Activated CD4-positive, alpha-beta T cell treated with anti-CD3 and anti-CD28 coated beads for 36 hours (primary cell): ENCODE measurements at regions not wholly inside any gene's neighbourhood (a gene's known extent, or its start where the extent isn't known, plus 50 kb on each side); places are given as distances from the start of the nearest gene placed in this dataset.
"Not testable (repeated sequence)": the region's sequence is repeated elsewhere in the genome, so short reads cannot be mapped to it uniquely, and the experiment has no call there.

Source experiments
- ATAC-seq: fragments of 200-7000 bp; cut with Tn5 transposase; one replicate; pipeline ENCODE4 v1.10.0; 2021; ENCODE audit warnings: mild to moderate bottlenecking, moderate library complexity
- CTCF ChIA-PET: fragments of 350-600 bp; sonication (Branson Sonifier 250); formaldehyde crosslinking; loops from one replicate; lab custom pipeline; 2021; ENCODE audit warnings: antibody characterized with exemption; lab: Charles Lee
- POLR2A ChIA-PET: fragments of 350-600 bp; sonication (Branson Sonifier 250); formaldehyde crosslinking; loops from one replicate; lab custom pipeline; 2021; ENCODE audit warnings: antibody characterized with exemption, inconsistent platforms; lab: Charles Lee
- DNase-seq: peaks from one replicate; pipeline ENCODE4 v3.0.0-alpha.2; 2020
- H3K27ac Mint-ChIP-seq: one replicate; pipeline ENCODE4 v1.8.0; 2021; ENCODE audit warnings: mixed read lengths
- H3K27me3 Mint-ChIP-seq: one replicate; pipeline ENCODE4 v1.8.0; 2021; ENCODE audit warnings: mixed read lengths
- H3K36me3 Mint-ChIP-seq: one replicate; pipeline ENCODE4 v1.8.0; 2021; ENCODE audit warnings: low read depth, mixed read lengths
- H3K4me1 Mint-ChIP-seq: one replicate; pipeline ENCODE4 v1.8.0; 2021; ENCODE audit warnings: mixed read lengths
- H3K4me3 Mint-ChIP-seq: one replicate; pipeline ENCODE4 v1.8.0; 2021; ENCODE audit warnings: mild to moderate bottlenecking, moderate library complexity, mixed read lengths
- H3K9me3 Mint-ChIP-seq: one replicate; pipeline ENCODE4 v1.8.0; 2021; ENCODE audit warnings: low read depth, mixed read lengths
- intact Hi-C, 2 experiments: fragments of 100-400 bp; cut with DNase I in 1 of 2; cut with micrococcal nuclease in 1 of 2; formaldehyde crosslinking; loops; one replicate each; pipeline versions ENCODE4 v1.14.2 to v1.15.1; 2022 to 2024; cut with DNase I, micrococcal nuclease

GRCh38 chr19:30244533-30244932 lies 127.7 kb upstream of the ZNF536 start:
- ATAC-seq, result no peak
- H3K4me1 Mint-ChIP-seq, result no peaks in the 10 kb centered on the region
- CTCF ChIA-PET, result no interaction called here
- H3K36me3 Mint-ChIP-seq, result no peaks in the 10 kb centered on the region
- POLR2A ChIA-PET, result no interaction called here
- no peak overlapping the region for H3K4me3 Mint-ChIP-seq
- no peaks in the 10 kb centered on the region for H3K9me3 Mint-ChIP-seq
- intact Hi-C loops, result no loop called here
- no peak for DNase-seq
- H3K27me3 Mint-ChIP-seq, result peaks cover 10% of the 10 kb centered on the region
- H3K27ac Mint-ChIP-seq, result no peak overlapping the region

- ATAC-seq (no peak), DNase-seq (no peak)
- Mint-ChIP-seq H3K4me1 (no peaks in the 10 kb centered on the region), H3K27ac (no peak overlapping the region), H3K36me3 (no peaks in the 10 kb centered on the region), H3K9me3 (no peaks in the 10 kb centered on the region), H3K4me3 (no peak overlapping the region), H3K27me3 (peaks cover 12% of the 10 kb centered on the region)
- ChIA-PET POLR2A (no interaction called here), CTCF (interaction anchor here (0.8 kb wide), 1 partner anchor 234 kb away, joined by 4 read pairs; no protein-coding TSS in a partner anchor)
- intact Hi-C loops, result no loop called here
These were observed 126.7 kb upstream of the ZNF536 start for GRCh38 chr19:30245401-30246039.

- H3K4me1 Mint-ChIP-seq, result no peaks in the 10 kb centered on the region
- ATAC-seq, result no peak
- ChIA-PET POLR2A (no interaction called here), CTCF (no interaction called here)
- H3K9me3 Mint-ChIP-seq, result no peaks in the 10 kb centered on the region
- H3K27ac Mint-ChIP-seq, result no peak overlapping the region
- H3K27me3 Mint-ChIP-seq, result peaks cover 28% of the 10 kb centered on the region
- no peaks in the 10 kb centered on the region for H3K36me3 Mint-ChIP-seq
- intact Hi-C loops, result no loop called here
- no peak overlapping the region for H3K4me3 Mint-ChIP-seq
- no peak for DNase-seq
These were observed 122.3 kb upstream of the ZNF536 start for GRCh38 chr19:30249911-30250310.

- ChIA-PET CTCF (no interaction called here), POLR2A (no interaction called here)
- H3K4me3 Mint-ChIP-seq, result no peak overlapping the region
- ATAC-seq, result no peak
- H3K27ac Mint-ChIP-seq, result no peak overlapping the region
- intact Hi-C loops, result no loop called here
- H3K4me1 Mint-ChIP-seq, result no peaks in the 10 kb centered on the region
- no peaks in the 10 kb centered on the region for H3K36me3 Mint-ChIP-seq
- DNase-seq, result no peak
- H3K27me3 Mint-ChIP-seq, result peaks cover 40% of the 10 kb centered on the region
- H3K9me3 Mint-ChIP-seq, result no peaks in the 10 kb centered on the region
These were observed 120.0 kb upstream of the ZNF536 start for GRCh38 chr19:30252214-30252613.

- Mint-ChIP-seq H3K9me3 (no peaks in the 10 kb centered on the region), H3K4me1 (no peaks in the 10 kb centered on the region), H3K4me3 (no peak overlapping the region), H3K27me3 (peaks cover 41% of the 10 kb centered on the region), H3K36me3 (no peaks in the 10 kb centered on the region), H3K27ac (no peak overlapping the region)
- no peak for DNase-seq
- ChIA-PET CTCF (no interaction called here), POLR2A (no interaction called here)
- intact Hi-C loops, result no loop called here
- no peak for ATAC-seq
These were observed 118.6 kb upstream of the ZNF536 start for GRCh38 chr19:30253581-30253996.

- ChIA-PET POLR2A (no interaction called here), CTCF (no interaction called here)
- no peak overlapping the region for H3K4me3 Mint-ChIP-seq
- ATAC-seq (no peak), DNase-seq (no peak)
- H3K36me3 Mint-ChIP-seq, result no peaks in the 10 kb centered on the region
- no peak overlapping the region for H3K27ac Mint-ChIP-seq
- peaks cover 41% of the 10 kb centered on the region for H3K27me3 Mint-ChIP-seq
- intact Hi-C loops, result no loop called here
- no peaks in the 10 kb centered on the region for H3K4me1 Mint-ChIP-seq
- no peaks in the 10 kb centered on the region for H3K9me3 Mint-ChIP-seq
These were observed 118.0 kb upstream of the ZNF536 start for GRCh38 chr19:30254158-30254557.

GRCh38 chr19:30254789-30255188 lies 117.4 kb upstream of the ZNF536 start:
- no peak overlapping the region for H3K27ac Mint-ChIP-seq
- H3K9me3 Mint-ChIP-seq, result no peaks in the 10 kb centered on the region
- no peaks in the 10 kb centered on the region for H3K4me1 Mint-ChIP-seq
- peaks cover 41% of the 10 kb centered on the region for H3K27me3 Mint-ChIP-seq
- ChIA-PET CTCF (no interaction called here), POLR2A (no interaction called here)
- no peak for ATAC-seq
- intact Hi-C loops, result no loop called here
- H3K36me3 Mint-ChIP-seq, result no peaks in the 10 kb centered on the region
- H3K4me3 Mint-ChIP-seq, result no peak overlapping the region
- no peak for DNase-seq

GRCh38 chr19:30255791-30256495 lies 116.2 kb upstream of the ZNF536 start:
- Mint-ChIP-seq H3K36me3 (no peaks in the 10 kb centered on the region), H3K4me1 (no peaks in the 10 kb centered on the region), H3K9me3 (no peaks in the 10 kb centered on the region), H3K27ac (no peak overlapping the region), H3K4me3 (no peak overlapping the region), H3K27me3 (peaks cover 39% of the 10 kb centered on the region)
- ATAC-seq (no peak), DNase-seq (no peak)
- ChIA-PET POLR2A (no interaction called here), CTCF (no interaction called here)
- intact Hi-C loops, result no loop called here

- intact Hi-C loops, result no loop called here
- no peak for DNase-seq
- no peaks in the 10 kb centered on the region for H3K36me3 Mint-ChIP-seq
- H3K27ac Mint-ChIP-seq, result no peak overlapping the region
- no peak for ATAC-seq
- H3K4me3 Mint-ChIP-seq, result no peak overlapping the region
- ChIA-PET POLR2A (no interaction called here), CTCF (no interaction called here)
- H3K27me3 Mint-ChIP-seq, result peaks cover 37% of the 10 kb centered on the region
- no peaks in the 10 kb centered on the region for H3K9me3 Mint-ChIP-seq
- no peaks in the 10 kb centered on the region for H3K4me1 Mint-ChIP-seq
These were observed 115.7 kb upstream of the ZNF536 start for GRCh38 chr19:30256496-30256850.

GRCh38 chr19:30263830-30264381 lies 108.3 kb upstream of the ZNF536 start:
- CTCF ChIA-PET, result interaction anchor here (0.6 to 0.7 kb wide), 3 partner anchors 174 to 242 kb away, joined by 3 to 4 read pairs (median 4); no protein-coding TSS in a partner anchor
- no peak for DNase-seq
- H3K4me3 Mint-ChIP-seq, result no peak overlapping the region
- H3K9me3 Mint-ChIP-seq, result no peaks in the 10 kb centered on the region
- ATAC-seq, result no peak
- POLR2A ChIA-PET, result no interaction called here
- no peak overlapping the region for H3K27ac Mint-ChIP-seq
- no peaks in the 10 kb centered on the region for H3K36me3 Mint-ChIP-seq
- H3K4me1 Mint-ChIP-seq, result no peaks in the 10 kb centered on the region
- peaks cover 19% of the 10 kb centered on the region for H3K27me3 Mint-ChIP-seq
- intact Hi-C loops, result no loop called here

GRCh38 chr19:30265918-30266317 lies 106.3 kb upstream of the ZNF536 start:
- H3K36me3 Mint-ChIP-seq, H3K9me3 Mint-ChIP-seq, intact Hi-C loops, POLR2A ChIA-PET, DNase-seq, H3K27ac Mint-ChIP-seq, H3K4me1 Mint-ChIP-seq, ATAC-seq, H3K4me3 Mint-ChIP-seq: not testable (repeated sequence)
- CTCF ChIA-PET, result interaction anchor here (0.6 kb wide), 2 partner anchors 10 to 1185 kb away, joined by 3 read pairs; no protein-coding TSS in a partner anchor
- H3K27me3 Mint-ChIP-seq, result peaks cover 19% of the 10 kb centered on the region

- POLR2A ChIA-PET, result no interaction called here
- H3K4me3 Mint-ChIP-seq, result no peak overlapping the region
- H3K9me3 Mint-ChIP-seq, result no peaks in the 10 kb centered on the region
- H3K4me1 Mint-ChIP-seq, result no peaks in the 10 kb centered on the region
- ATAC-seq (no peak), DNase-seq (no peak)
- intact Hi-C loops, result no loop called here
- H3K36me3 Mint-ChIP-seq, result no peaks in the 10 kb centered on the region
- H3K27ac Mint-ChIP-seq, result no peak overlapping the region
- peaks cover 24% of the 10 kb centered on the region for H3K27me3 Mint-ChIP-seq
- CTCF ChIA-PET, result no interaction called here
These were observed 105.5 kb upstream of the ZNF536 start for GRCh38 chr19:30266687-30267086.
